GM12892 (cell line): ENCODE measurements at regions not wholly inside any gene's neighbourhood (a gene's known extent, or its start where the extent isn't known, plus 50 kb on each side); places are given as distances from the start of the nearest gene placed in this dataset.

Source experiments
- POLR2A ChIP-seq: IDR thresholded peaks from 2 replicates; pipeline ENCODE4 v1.6.1; 2011; ENCODE audit warnings: low read depth, low read length, control low read depth
- POLR2AphosphoS5 ChIP-seq: IDR thresholded peaks from 2 replicates; pipeline ENCODE4 v1.6.1; 2011; ENCODE audit warnings: low read depth, low read length, control low read depth

DNA sequence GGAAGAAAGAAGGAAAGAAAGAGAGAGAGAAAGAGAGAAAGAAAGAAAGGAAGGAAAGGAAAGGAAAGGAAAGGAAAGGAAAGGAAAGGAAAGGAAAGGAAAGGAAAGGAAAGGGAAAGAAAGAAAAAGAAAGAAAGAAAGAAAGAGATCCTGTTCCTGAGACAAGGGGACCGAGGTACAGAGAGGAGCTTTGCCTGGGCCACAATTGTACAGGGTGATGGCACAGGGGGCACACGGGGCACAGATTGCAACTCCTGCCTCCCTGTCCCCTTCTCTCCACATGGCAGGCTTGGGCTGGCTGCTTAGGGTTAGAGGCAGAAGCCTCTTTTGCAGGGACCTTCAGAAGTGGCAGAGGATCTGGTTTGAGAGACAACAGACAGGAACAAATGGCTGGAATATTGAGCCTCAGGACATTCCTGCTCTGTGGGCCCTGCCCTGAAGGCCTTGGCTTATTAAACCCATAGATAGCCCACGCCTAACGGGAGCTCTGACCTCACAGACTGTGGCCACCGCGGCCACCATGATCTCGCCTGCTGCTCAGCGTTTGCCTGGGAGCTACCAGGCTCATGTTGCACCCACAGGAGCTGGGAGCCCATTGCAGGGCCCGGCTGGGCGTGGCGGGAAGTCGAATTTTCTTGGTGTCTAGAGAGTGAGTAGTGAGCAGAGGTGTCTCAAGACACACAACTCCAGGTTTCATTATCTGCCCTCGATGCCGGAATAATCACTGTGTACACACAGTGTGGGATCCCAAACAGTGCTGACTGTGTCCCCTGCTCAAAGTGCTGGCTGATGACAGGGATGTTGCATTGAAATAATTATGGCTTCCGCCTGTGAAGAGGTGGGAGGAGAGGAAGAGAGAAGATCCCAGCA is 147.9 kb upstream of the NCOR2 start:
- TF ChIP-seq POLR2A (no peak), POLR2AphosphoS5 (no peak)
